HCT116 (cell line): ENCODE measurements at regions not wholly inside any gene's neighbourhood (a gene's known extent, or its start where the extent isn't known, plus 50 kb on each side); places are given as distances from the start of the nearest gene placed in this dataset.

Source experiments
- ATAC-seq: fragments of 200-7000 bp; cut with Tn5 transposase; 2 replicates; pipeline ENCODE4 v1.9.1; 2020; ENCODE audit warnings: mild to moderate bottlenecking, moderate library complexity
- BruUV-seq: library from RNA; stranded (reverse); fragments of 400-500 nt; replicated peaks from 2 replicates; lab custom pipeline; 2021; lab: Mats Ljungman, UMichigan
- CTCF ChIA-PET: fragments of 300-600 bp; sonication (Branson Sonifier 250); formaldehyde crosslinking; loops from one replicate; lab custom pipeline; 2021; ENCODE audit warnings: antibody characterized with exemption; lab: Charles Lee
- POLR2A ChIA-PET: fragments of 300-600, 350-600 bp; sonication (Branson Sonifier 250); formaldehyde crosslinking; loops from one replicate; lab custom pipeline; 2021; ENCODE audit warnings: antibody characterized with exemption; lab: Charles Lee
- RAD21 ChIA-PET, 2 experiments: fragments of 300-600 bp; sonication (Branson Sonifier 250); formaldehyde crosslinking; loops; one replicate each; lab custom pipeline; 2023; ENCODE audit warnings: low total read pairs in 2 of 2; ENCODE audit not compliant: uncharacterized antibody in 2 of 2, unreplicated experiment in 2 of 2, low non-redundant PET in 1 of 2; lab: Charles Lee
- DNase-seq: peaks from one replicate; pipeline ENCODE4 v3.0.0-alpha.2; 2010; ENCODE audit warnings: low read depth, low spot score
- H2AFZ ChIP-seq: fragments of 200-600 bp; shearing (Covaris generic), sonication (generic); 2 replicates; pipeline ENCODE4 v1.6.1; 2017; ENCODE audit warnings: low read depth, mixed run types, mixed read lengths, antibody characterized with exemption, low read length; ENCODE audit not compliant: poor library complexity, severe bottlenecking
- H3K27ac ChIP-seq: 2 replicates; pipeline ENCODE4 v1.5.1; 2012; ENCODE audit warnings: low read depth, low read length
- H3K27me3 ChIP-seq: fragments of 200-600 bp; sonication (generic); 2 replicates; pipeline ENCODE4 v1.6.1; 2016; ENCODE audit warnings: mixed run types, low read length, mixed read lengths; ENCODE audit not compliant: insufficient read depth
- H3K36me3 ChIP-seq, 2 experiments: fragments of 200-500 bp in 1 of 2; fragments of 200-600 bp in 1 of 2; sonication (Bioruptor generic) in 1 of 2; sonication (generic) in 1 of 2; 2 replicates each; pipeline versions ENCODE4 v1.5.1 to v1.6.1; 2014 to 2016; ENCODE audit warnings: low read length in 2 of 2, inconsistent platforms in 1 of 2, mixed read lengths in 1 of 2, mixed run types in 1 of 2; ENCODE audit not compliant: insufficient read depth in 2 of 2, control insufficient read depth in 1 of 2
- H3K4me1 ChIP-seq, 2 experiments: fragments of 200-600 bp in 1 of 2; sonication (generic) in 1 of 2; 2 replicates each; pipeline versions ENCODE4 v1.5.1 to v1.6.1; 2012 to 2017; ENCODE audit warnings: low read length in 2 of 2, inconsistent platforms in 1 of 2, mild to moderate bottlenecking in 1 of 2, mixed read lengths in 1 of 2, mixed run types in 1 of 2, moderate library complexity in 1 of 2; ENCODE audit not compliant: insufficient read depth in 2 of 2, control insufficient read depth in 1 of 2
- H3K4me2 ChIP-seq: fragments of 200-600 bp; sonication (generic); 2 replicates; pipeline ENCODE4 v1.6.1; 2017; ENCODE audit warnings: mixed run types, low read length, mixed read lengths
- H3K4me3 ChIP-seq, 2 experiments: fragments of 200-600 bp in 1 of 2; sonication (generic) in 1 of 2; replicated peaks in 1 of 2; 2 replicates each; pipeline ENCODE4 v1.5.1; 2011 to 2016; ENCODE audit warnings: low read length in 2 of 2, control low read depth in 1 of 2, low read depth in 1 of 2, mild to moderate bottlenecking in 1 of 2, mixed read lengths in 1 of 2, mixed run types in 1 of 2
- H3K79me2 ChIP-seq: fragments of 200-600 bp; sonication (generic); 2 replicates; pipeline ENCODE4 v1.6.1; 2017; ENCODE audit warnings: mild to moderate bottlenecking, mixed run types, low read length, moderate library complexity, mixed read lengths; ENCODE audit not compliant: insufficient read depth
- H3K9ac ChIP-seq: fragments of 200-600 bp; sonication (generic); 2 replicates; pipeline ENCODE4 v1.6.1; 2016; ENCODE audit warnings: low read length, mixed read lengths
- H3K9me2 ChIP-seq: fragments of 200-600 bp; sonication (generic), shearing (Covaris generic); 2 replicates; pipeline ENCODE4 v1.6.1; 2017; ENCODE audit warnings: mixed run types, mild to moderate bottlenecking, moderate library complexity; ENCODE audit not compliant: insufficient read depth
- H3K9me3 ChIP-seq, 2 experiments: fragments of 200-500 bp in 1 of 2; fragments of 200-600 bp in 1 of 2; sonication (Bioruptor generic) in 1 of 2; sonication (generic) in 1 of 2; 2 replicates each; pipeline ENCODE4 v1.6.1; 2014 to 2017; ENCODE audit warnings: low read length in 2 of 2, mixed read lengths in 2 of 2, inconsistent platforms in 1 of 2, low read depth in 1 of 2, mild to moderate bottlenecking in 1 of 2, mixed run types in 1 of 2, moderate library complexity in 1 of 2; ENCODE audit not compliant: control insufficient read depth in 1 of 2, insufficient read depth in 1 of 2
- H4K20me1 ChIP-seq: fragments of 200-600 bp; sonication (generic), shearing (Covaris generic); 2 replicates; pipeline ENCODE4 v1.6.1; 2017; ENCODE audit warnings: mixed run types, mild to moderate bottlenecking, moderate library complexity; ENCODE audit not compliant: insufficient read depth
- CTCF ChIP-seq, 3 experiments: fragments of 200-600 bp in 1 of 3; sonication (generic) in 1 of 3; IDR thresholded peaks in 2 of 3; conservative IDR thresholded peaks in 1 of 3; 2 replicates each; pipeline ENCODE4 v1.5.1; 2012 to 2017; ENCODE audit warnings: low read depth in 2 of 3, low read length in 2 of 3, antibody characterized with exemption in 1 of 3, borderline replicate concordance in 1 of 3, control low read depth in 1 of 3, mild to moderate bottlenecking in 1 of 3, mixed read lengths in 1 of 3, mixed run types in 1 of 3, moderate library complexity in 1 of 3; ENCODE audit not compliant: insufficient read depth in 1 of 3
- EGR1 ChIP-seq: IDR thresholded peaks from 2 replicates; pipeline ENCODE4 v1.6.1; 2012; ENCODE audit warnings: low read depth
- JUND ChIP-seq: IDR thresholded peaks from 2 replicates; pipeline ENCODE4 v1.6.1; 2012
- POLR2A ChIP-seq: IDR thresholded peaks from 2 replicates; pipeline ENCODE4 v1.7.0; 2011; ENCODE audit warnings: borderline replicate concordance; ENCODE audit not compliant: insufficient read depth, insufficient read length; ENCODE audit errors: extremely low read depth
- POLR2AphosphoS5 ChIP-seq: IDR thresholded peaks from 2 replicates; pipeline ENCODE4 v1.6.1; 2011; ENCODE audit warnings: mild to moderate bottlenecking, low read depth, low read length, moderate library complexity
- REST ChIP-seq: IDR thresholded peaks from 2 replicates; pipeline ENCODE4 v1.6.1; 2012; ENCODE audit warnings: low read depth
- SP1 ChIP-seq: IDR thresholded peaks from 2 replicates; pipeline ENCODE4 v1.6.1; 2012; ENCODE audit warnings: low read depth
- ZFX ChIP-seq: fragments of 450-650 bp; IDR thresholded peaks from 2 replicates; pipeline ENCODE4 v1.6.1; 2017
- intact Hi-C: fragments of 100-400 bp; cut with micrococcal nuclease; formaldehyde crosslinking; loops from 2 replicates; pipeline ENCODE4 v1.10.0; 2022
- TF ChIP-seq, protein P1 (sequence below): IDR thresholded peaks from 2 replicates; pipeline ENCODE4 v1.6.1; 2012

DNA sequence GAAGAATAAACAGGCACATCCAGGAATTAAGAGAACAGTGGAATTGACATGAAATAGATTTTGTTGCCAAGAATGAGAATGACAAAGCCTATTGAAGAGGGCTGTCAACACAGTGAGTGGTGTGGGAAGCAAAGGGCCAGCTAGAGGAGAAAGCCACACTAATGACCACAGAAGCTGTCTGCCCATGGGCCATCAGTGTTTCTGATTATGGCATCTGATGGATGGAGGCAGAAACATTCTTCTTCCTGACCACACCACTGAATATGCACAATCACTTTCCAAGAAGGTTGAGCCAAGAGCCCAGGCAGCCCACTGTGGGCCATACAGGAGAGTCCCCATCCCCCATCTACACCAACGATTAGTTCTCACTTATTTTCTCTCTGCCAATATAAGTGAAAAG lies 146.0 kb upstream of the SH3BP4 start:
- Histone ChIP-seq H3K27me3 (no peaks in the 10 kb centered on the region), H3K79me2 (no peaks in the 10 kb centered on the region), H3K27ac (no peak overlapping the region), H3K4me1 (no peaks in the 10 kb centered on the region), H3K9me3 (peaks cover 0 to 2% of the 10 kb centered on the region in 2 experiments; a peak in 1 of 4 replicates), H3K9ac (no peak overlapping the region), H3K4me2 (no peak overlapping the region), H3K9me2 (no peaks in the 10 kb centered on the region), H2AFZ (no peak overlapping the region), H3K36me3 (no peaks in the 10 kb centered on the region), H3K4me3 (no peak overlapping the region), H4K20me1 (no peaks in the 10 kb centered on the region)
- RAD21 ChIA-PET: no interaction called here
- POLR2A ChIA-PET: no interaction called here
- BruUV-seq: no TSS peak
- DNase-seq (no peak), ATAC-seq (no peak)
- TF ChIP-seq POLR2A (no peak), POLR2AphosphoS5 (no peak), EGR1 (no peak), ZFX (no peak), REST (no peak), CTCF (IDR thresholded peaks at IDR 0.05 in 2 of 3, conservative IDR thresholded peaks at IDR 0.05 in 1 of 3; ENCODE audit: borderline replicate concordance in 1 of 3, insufficient read depth in 1 of 3, low read depth in 2 of 3, low read length in 2 of 3) (no peak), SP1 (no peak), JUND (no peak)
- TF ChIP-seq, protein P1, sequence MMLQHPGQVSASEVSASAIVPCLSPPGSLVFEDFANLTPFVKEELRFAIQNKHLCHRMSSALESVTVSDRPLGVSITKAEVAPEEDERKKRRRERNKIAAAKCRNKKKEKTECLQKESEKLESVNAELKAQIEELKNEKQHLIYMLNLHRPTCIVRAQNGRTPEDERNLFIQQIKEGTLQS: no peak
- CTCF ChIA-PET: no interaction called here
- intact Hi-C loops: no loop called here
